ENCODE measurements at regions not wholly inside any gene's neighbourhood (a gene's known extent, or its start where the extent isn't known, plus 50 kb on each side); places are given as distances from the start of the nearest gene placed in this dataset.
"Not testable (repeated sequence)": the region's sequence is repeated elsewhere in the genome, so short reads cannot be mapped to it uniquely, and the experiment has no call there.

- 86% methylated on average over 5 of the region's 5 CpGs for WGBS
- not testable (repeated sequence) for H3K4me3 ChIP-seq (ENCODE audit: low read depth, low read length); H3K27ac ChIP-seq (ENCODE audit: low read depth); H3K4me1 ChIP-seq (ENCODE audit: insufficient read depth); H3K36me3 ChIP-seq (ENCODE audit: insufficient read depth); DNase-seq (ENCODE audit: extremely low spot score)
Measured at GRCh38 chr18:40245612-40246011, 1709.4 kb upstream of the PIK3C3 start.

- WGBS, result 63% methylated on average over 1 of the region's 1 CpG
- H3K4me1 ChIP-seq (ENCODE audit: insufficient read depth), result no peaks in the 10 kb centered on the region
- no peak overlapping the region for H3K27ac ChIP-seq (ENCODE audit: low read depth)
- H3K4me3 ChIP-seq (ENCODE audit: low read depth, low read length), result no peak overlapping the region
- no peak for DNase-seq (ENCODE audit: extremely low spot score)
- H3K36me3 ChIP-seq (ENCODE audit: insufficient read depth), result no peaks in the 10 kb centered on the region
Measured at GRCh38 chr18:40243607-40244006, 1711.4 kb upstream of the PIK3C3 start.

DNA sequence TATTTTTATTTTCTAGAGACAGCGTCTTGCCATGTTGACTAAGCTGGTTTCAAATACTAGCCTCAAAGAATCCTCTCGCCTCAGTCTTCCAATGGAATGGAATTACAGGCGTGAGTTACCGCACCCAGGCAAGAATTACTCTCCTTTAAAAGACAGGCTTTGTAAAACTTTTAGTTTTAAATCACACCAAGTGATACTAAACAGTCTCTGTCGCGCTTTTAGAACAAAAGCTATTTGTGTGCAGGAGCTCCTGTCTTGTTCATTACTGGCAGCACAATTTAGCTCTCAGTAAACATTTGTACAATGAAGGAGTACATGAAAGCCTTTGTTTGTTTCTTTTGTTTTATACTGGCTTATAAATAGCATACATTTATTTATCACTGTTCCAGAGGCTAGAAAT lies 1719.2 kb upstream of the PIK3C3 start:
- WGBS, result 82% methylated on average over 6 of the region's 6 CpGs
- Histone ChIP-seq H3K36me3 (ENCODE audit: insufficient read depth) (no peaks in the 10 kb centered on the region), H3K27ac (ENCODE audit: low read depth) (no peak overlapping the region), H3K4me3 (ENCODE audit: low read depth, low read length) (no peak overlapping the region), H3K4me1 (ENCODE audit: insufficient read depth) (no peaks in the 10 kb centered on the region)
- DNase-seq (ENCODE audit: extremely low spot score), result no peak

GRCh38 chr18:40235323-40235722 lies 1719.7 kb upstream of the PIK3C3 start:
- 92% methylated on average over 2 of the region's 2 CpGs for WGBS

DNA sequence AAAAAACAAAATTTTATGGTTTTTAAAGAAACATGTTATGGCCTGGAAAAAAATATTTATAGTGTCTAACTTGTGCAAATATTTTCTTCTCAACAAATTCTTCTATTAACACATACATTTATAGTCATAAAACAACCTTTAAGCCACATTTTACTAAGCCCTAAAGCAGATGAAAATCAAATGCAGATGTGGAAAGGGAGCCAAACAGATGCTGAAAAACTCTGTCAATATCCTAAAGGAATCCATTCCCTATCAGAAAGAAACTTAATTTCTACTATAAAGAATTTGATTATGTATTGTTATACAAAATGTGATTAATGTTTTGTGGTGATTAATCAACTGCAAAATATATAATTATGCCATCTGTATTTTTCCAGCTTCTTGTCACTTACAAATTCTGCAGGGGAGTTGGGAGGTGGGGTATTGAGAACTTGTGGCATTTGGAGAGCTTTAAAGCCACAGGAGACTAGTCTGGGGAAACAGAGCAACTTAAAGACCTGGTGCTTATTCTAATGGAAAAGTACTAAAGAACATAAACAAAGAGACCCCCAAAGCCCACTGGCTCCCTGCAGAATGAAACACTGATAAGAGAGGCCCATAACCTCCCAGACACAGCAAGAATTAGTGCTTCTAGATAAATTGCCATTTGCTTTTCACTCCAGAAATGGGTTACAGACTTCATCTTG lies 1721.0 kb upstream of the PIK3C3 start:
- Histone ChIP-seq H3K4me1 (ENCODE audit: insufficient read depth) (no peaks in the 10 kb centered on the region), H3K27ac (ENCODE audit: low read depth) (no peak overlapping the region), H3K4me3 (ENCODE audit: low read depth, low read length) (no peak overlapping the region), H3K36me3 (ENCODE audit: insufficient read depth) (no peaks in the 10 kb centered on the region)
- DNase-seq (ENCODE audit: extremely low spot score), result no peak

More at GRCh38 chr18:40235323-40235722, 1719.7 kb upstream of the PIK3C3 start:
- H3K4me3 ChIP-seq (ENCODE audit: low read depth, low read length), result no peak overlapping the region
- H3K36me3 ChIP-seq (ENCODE audit: insufficient read depth), result no peaks in the 10 kb centered on the region
- no peak for DNase-seq (ENCODE audit: extremely low spot score)
- H3K4me1 ChIP-seq (ENCODE audit: insufficient read depth), result no peaks in the 10 kb centered on the region
- H3K27ac ChIP-seq (ENCODE audit: low read depth), result no peak overlapping the region

DNA sequence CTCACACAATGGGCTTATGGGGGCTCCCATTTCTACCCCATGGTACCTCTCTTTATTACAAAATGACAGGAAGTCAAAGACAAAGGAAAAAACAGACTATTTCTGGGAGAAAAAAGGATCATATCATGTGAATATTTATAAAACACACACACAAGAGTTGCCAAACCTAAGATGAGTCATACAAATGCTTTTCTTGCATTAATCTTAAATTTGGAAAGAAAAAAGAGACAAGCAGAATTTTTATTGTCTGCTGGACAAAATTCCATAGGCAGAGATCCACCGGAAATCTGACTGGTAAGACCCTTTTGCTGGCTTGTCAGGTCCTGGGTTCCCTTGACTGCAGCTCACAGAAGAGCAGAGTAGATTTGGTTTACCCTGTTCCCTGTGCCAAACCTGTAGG lies 1732.3 kb upstream of the PIK3C3 start:
- no peak overlapping the region for H3K27ac ChIP-seq (ENCODE audit: low read depth)
- no peaks in the 10 kb centered on the region for H3K4me1 ChIP-seq (ENCODE audit: insufficient read depth)
- H3K36me3 ChIP-seq (ENCODE audit: insufficient read depth), result no peaks in the 10 kb centered on the region
- no peak for DNase-seq (ENCODE audit: extremely low spot score)
- 37% methylated on average over 1 of the region's 1 CpG for WGBS
- H3K4me3 ChIP-seq (ENCODE audit: low read depth, low read length), result no peak overlapping the region

- no peaks in the 10 kb centered on the region for H3K36me3 ChIP-seq (ENCODE audit: insufficient read depth)
- no peak overlapping the region for H3K4me3 ChIP-seq (ENCODE audit: low read depth, low read length)
- no peaks in the 10 kb centered on the region for H3K4me1 ChIP-seq (ENCODE audit: insufficient read depth)
- 15% methylated on average over 1 of the region's 1 CpG for whole genome bisulfite sequencing
- DNase-seq (ENCODE audit: extremely low spot score), result no peak
- H3K27ac ChIP-seq (ENCODE audit: low read depth), result no peak overlapping the region
Measured at GRCh38 chr18:40216856-40217255, 1738.2 kb upstream of the PIK3C3 start.

DNA sequence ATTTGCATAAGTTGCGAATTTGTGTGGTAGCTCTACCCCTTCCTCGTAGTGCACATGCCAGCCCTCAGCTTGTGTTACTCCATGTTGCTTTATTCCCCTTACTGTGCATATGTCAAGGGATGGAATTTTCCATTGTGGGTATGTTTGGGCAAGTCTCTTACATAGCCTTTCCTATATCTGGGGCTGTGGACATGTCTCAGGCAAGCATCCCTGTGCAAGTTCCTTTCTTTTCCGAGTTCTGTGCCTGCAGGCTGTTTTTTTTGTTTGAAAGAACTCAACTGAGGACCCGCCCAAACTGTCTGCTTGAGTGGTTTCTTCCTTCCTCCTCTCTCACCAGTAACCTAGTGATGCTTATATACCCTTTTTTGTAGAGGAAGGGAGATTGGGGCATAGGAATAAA lies 1739.1 kb upstream of the PIK3C3 start:
- DNase-seq (ENCODE audit: extremely low spot score), result no peak
- Histone ChIP-seq H3K4me1 (ENCODE audit: insufficient read depth) (no peaks in the 10 kb centered on the region), H3K36me3 (ENCODE audit: insufficient read depth) (no peaks in the 10 kb centered on the region), H3K4me3 (ENCODE audit: low read depth, low read length) (no peak overlapping the region), H3K27ac (ENCODE audit: low read depth) (no peak overlapping the region)
- 87% methylated on average over 4 of the region's 4 CpGs for WGBS

DNA sequence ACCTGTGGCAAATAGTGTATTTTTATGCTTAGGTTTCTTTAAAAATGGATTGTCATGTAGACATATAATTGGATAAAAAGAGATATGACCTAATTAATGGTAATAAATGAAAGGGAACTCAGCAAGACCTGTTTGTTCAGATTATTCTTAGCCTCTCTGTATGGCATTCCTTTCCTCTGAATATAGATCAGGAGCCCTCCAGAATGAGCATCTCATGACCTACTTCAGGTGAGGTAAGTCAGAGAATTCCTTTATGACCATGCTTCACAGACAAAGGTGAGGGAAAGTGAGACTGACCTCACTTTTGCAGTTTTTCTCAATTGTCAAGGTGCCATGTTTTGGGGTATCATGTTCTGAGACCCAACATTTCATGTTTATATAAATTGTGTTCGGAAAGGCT lies 1744.3 kb upstream of the PIK3C3 start:
- WGBS, result 95% methylated on average over 1 of the region's 1 CpG
- Histone ChIP-seq H3K27ac (ENCODE audit: low read depth) (no peak overlapping the region), H3K4me3 (ENCODE audit: low read depth, low read length) (no peak overlapping the region), H3K4me1 (ENCODE audit: insufficient read depth) (no peaks in the 10 kb centered on the region), H3K36me3 (ENCODE audit: insufficient read depth) (no peaks in the 10 kb centered on the region)
- no peak for DNase-seq (ENCODE audit: extremely low spot score)

GRCh38 chr18:40208958-40209357 lies 1746.1 kb upstream of the PIK3C3 start:
- 95% methylated on average over 2 of the region's 2 CpGs for WGBS
- H3K36me3 ChIP-seq (ENCODE audit: insufficient read depth), result no peaks in the 10 kb centered on the region
- H3K4me3 ChIP-seq (ENCODE audit: low read depth, low read length), result no peak overlapping the region
- H3K4me1 ChIP-seq (ENCODE audit: insufficient read depth), result no peaks in the 10 kb centered on the region
- no peak for DNase-seq (ENCODE audit: extremely low spot score)
- no peak overlapping the region for H3K27ac ChIP-seq (ENCODE audit: low read depth)

DNA sequence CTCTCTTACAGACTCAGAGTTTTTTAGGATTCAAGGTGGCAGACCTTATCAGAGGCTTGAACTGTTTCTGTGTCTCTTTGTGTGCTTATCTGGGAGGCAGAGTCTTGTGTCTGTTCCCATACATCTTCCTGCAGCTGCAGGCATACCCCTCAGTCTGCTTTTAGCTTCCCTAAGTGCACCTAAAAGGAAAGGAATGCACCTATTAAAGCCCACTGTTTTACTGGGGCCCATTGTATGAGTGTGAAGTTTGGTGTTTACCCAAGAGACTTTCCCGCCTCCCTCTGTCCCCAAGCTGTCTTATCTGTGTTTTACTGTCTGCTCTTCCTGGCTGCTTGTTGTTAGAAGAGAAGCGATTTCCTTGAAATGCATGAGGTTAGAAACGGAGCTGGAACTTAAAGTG lies 1757.3 kb upstream of the PIK3C3 start:
- no peak for DNase-seq (ENCODE audit: extremely low spot score)
- Histone ChIP-seq H3K4me3 (ENCODE audit: low read depth, low read length) (no peak overlapping the region), H3K4me1 (ENCODE audit: insufficient read depth) (no peaks in the 10 kb centered on the region), H3K27ac (ENCODE audit: low read depth) (no peak overlapping the region), H3K36me3 (ENCODE audit: insufficient read depth) (no peaks in the 10 kb centered on the region)
- WGBS, result 65% methylated on average over 3 of the region's 3 CpGs

DNA sequence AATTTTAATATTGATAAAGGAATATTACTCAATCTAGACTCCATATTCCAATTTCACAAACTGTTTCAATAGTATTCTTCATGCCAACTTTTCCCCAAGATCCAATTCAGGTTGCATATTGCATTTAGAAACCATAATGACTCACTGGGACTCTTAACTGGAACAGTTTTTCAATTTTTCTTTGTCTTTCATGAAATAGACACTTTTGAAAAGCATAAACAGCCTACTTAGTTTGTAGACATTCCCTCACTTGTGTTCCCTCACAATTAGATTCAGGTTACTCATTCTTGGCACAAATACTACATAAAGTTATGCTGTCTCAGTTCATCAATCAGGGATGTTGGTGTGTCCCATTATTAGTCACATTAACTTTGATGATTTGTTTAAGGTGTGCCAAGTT lies 1768.4 kb upstream of the PIK3C3 start:
- no peaks in the 10 kb centered on the region for H3K4me1 ChIP-seq (ENCODE audit: insufficient read depth)
- H3K36me3 ChIP-seq (ENCODE audit: insufficient read depth), result no peaks in the 10 kb centered on the region
- DNase-seq (ENCODE audit: extremely low spot score), result no peak
- H3K27ac ChIP-seq (ENCODE audit: low read depth), result no peak overlapping the region
- no peak overlapping the region for H3K4me3 ChIP-seq (ENCODE audit: low read depth, low read length)

- no peak for DNase-seq (ENCODE audit: extremely low spot score)
Measured at GRCh38 chr18:40179729-40180461, 1775.1 kb upstream of the PIK3C3 start.

GRCh38 chr18:40168026-40168425 lies 1787.0 kb upstream of the PIK3C3 start:
- Histone ChIP-seq H3K4me1 (ENCODE audit: insufficient read depth) (no peaks in the 10 kb centered on the region), H3K36me3 (ENCODE audit: insufficient read depth) (no peaks in the 10 kb centered on the region), H3K4me3 (ENCODE audit: low read depth, low read length) (no peak overlapping the region), H3K27ac (ENCODE audit: low read depth) (no peak overlapping the region)
- 95% methylated on average over 1 of the region's 1 CpG for WGBS
- no peak for DNase-seq (ENCODE audit: extremely low spot score)

More at GRCh38 chr18:40179729-40180461, 1775.1 kb upstream of the PIK3C3 start:
- Histone ChIP-seq H3K4me1 (ENCODE audit: insufficient read depth) (no peaks in the 10 kb centered on the region), H3K27ac (ENCODE audit: low read depth) (no peak overlapping the region), H3K36me3 (ENCODE audit: insufficient read depth) (no peaks in the 10 kb centered on the region), H3K4me3 (ENCODE audit: low read depth, low read length) (no peak overlapping the region)
- 92% methylated on average over 2 of the region's 2 CpGs for WGBS
